SU-DHL-6 (cell line): ENCODE measurements at regions not wholly inside any gene's neighbourhood (a gene's known extent, or its start where the extent isn't known, plus 50 kb on each side); places are given as distances from the start of the nearest gene placed in this dataset.
"Not testable (repeated sequence)": the region's sequence is repeated elsewhere in the genome, so short reads cannot be mapped to it uniquely, and the experiment has no call there.

Source experiments
- CTCF ChIP-seq: fragments of 200-600 bp; sonication (generic); IDR thresholded peaks from one replicate; pipeline ENCODE4 v1.5.1; 2017; ENCODE audit warnings: antibody characterized with exemption, mild to moderate bottlenecking, low read length, moderate library complexity; ENCODE audit not compliant: insufficient read depth, poor library complexity, severe bottlenecking
- EZH2phosphoT487 ChIP-seq: fragments of 200-600 bp; sonication (generic), shearing (Covaris generic); conservative IDR thresholded peaks from 2 replicates; pipeline ENCODE4 v1.6.1; 2018; ENCODE audit warnings: mild to moderate bottlenecking, antibody characterized with exemption, low read length, moderate library complexity, mixed read lengths

GRCh38 chr2:185025891-185026290 is 427.6 kb downstream of the ZNF804A start:
- not testable (repeated sequence) for TF ChIP-seq CTCF, EZH2phosphoT487
